KMS-11 (cell line): ENCODE measurements at regions not wholly inside any gene's neighbourhood (a gene's known extent, or its start where the extent isn't known, plus 50 kb on each side); places are given as distances from the start of the nearest gene placed in this dataset.

Source experiments
- H2AFZ ChIP-seq: fragments of 200-600 bp; sonication (generic); 2 replicates; pipeline ENCODE4 v1.6.1; 2016; ENCODE audit warnings: antibody characterized with exemption, mixed run types, low read depth
- H3K27ac ChIP-seq: fragments of 200-600 bp; sonication (generic); 2 replicates; pipeline ENCODE4 v1.6.1; 2016; ENCODE audit warnings: mild to moderate bottlenecking, mixed run types
- H3K27me3 ChIP-seq: fragments of 200-600 bp; sonication (generic); 2 replicates; pipeline ENCODE4 v1.6.1; 2017; ENCODE audit warnings: mild to moderate bottlenecking, low read depth, mixed run types, moderate library complexity; ENCODE audit not compliant: insufficient read depth
- H3K36me3 ChIP-seq: fragments of 200-600 bp; sonication (generic); 2 replicates; pipeline ENCODE4 v1.6.1; 2017; ENCODE audit warnings: mild to moderate bottlenecking, mixed run types; ENCODE audit not compliant: insufficient read depth
- H3K4me1 ChIP-seq: fragments of 200-600 bp; sonication (generic); 2 replicates; pipeline ENCODE4 v1.6.1; 2016; ENCODE audit warnings: mild to moderate bottlenecking, low read depth, mixed run types; ENCODE audit not compliant: poor library complexity, severe bottlenecking
- H3K4me2 ChIP-seq: fragments of 200-600 bp; sonication (generic); 2 replicates; pipeline ENCODE4 v1.7.0; 2016; ENCODE audit warnings: mild to moderate bottlenecking, mixed run types
- H3K4me3 ChIP-seq: fragments of 200-600 bp; sonication (generic); IDR thresholded peaks from 2 replicates; pipeline ENCODE4 v1.6.1; 2017; ENCODE audit warnings: low read depth, low read length, mixed read lengths; ENCODE audit not compliant: insufficient read depth
- H3K79me2 ChIP-seq: fragments of 200-600 bp; sonication (generic); 2 replicates; pipeline ENCODE4 v1.6.1; 2016; ENCODE audit warnings: low read depth, mixed run types; ENCODE audit not compliant: insufficient read depth
- H3K9ac ChIP-seq: fragments of 200-600 bp; sonication (generic); 2 replicates; pipeline ENCODE4 v1.6.1; 2016; ENCODE audit warnings: mild to moderate bottlenecking, mixed run types
- H4K20me1 ChIP-seq: fragments of 200-600 bp; sonication (generic); 2 replicates; pipeline ENCODE4 v1.6.1; 2016; ENCODE audit warnings: mild to moderate bottlenecking, mixed run types; ENCODE audit not compliant: insufficient read depth
- TF ChIP-seq, protein P1 (sequence below): fragments of 200-600 bp; sonication (generic); conservative IDR thresholded peaks from 2 replicates; pipeline ENCODE4 v1.6.1; 2017; ENCODE audit warnings: low read depth, mild to moderate bottlenecking, antibody characterized with exemption, low read length, moderate library complexity, mixed read lengths

DNA sequence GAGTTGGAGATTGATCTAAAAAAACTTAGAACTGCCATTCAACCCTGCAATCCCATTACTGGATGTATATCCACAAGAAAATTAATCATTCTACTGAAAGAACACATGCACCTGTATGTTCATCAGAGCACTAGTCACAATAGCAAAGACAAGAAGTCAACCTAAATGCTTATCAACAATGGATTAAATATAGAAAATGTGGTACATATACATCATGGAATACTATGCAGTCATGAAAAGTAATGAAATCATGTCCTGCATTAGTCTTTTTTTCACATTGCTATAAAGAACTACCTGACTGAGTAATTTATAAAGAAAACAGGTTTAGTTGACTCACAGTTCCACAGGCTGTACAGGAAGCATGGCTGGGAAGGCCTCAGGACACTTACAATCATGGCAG is 850.5 kb downstream of the TECRL start:
- Histone ChIP-seq H2AFZ (no peak overlapping the region), H3K4me2 (no peak overlapping the region), H4K20me1 (no peaks in the 10 kb centered on the region), H3K27me3 (no peaks in the 10 kb centered on the region), H3K9ac (no peak overlapping the region), H3K4me3 (no peak overlapping the region), H3K36me3 (no peaks in the 10 kb centered on the region), H3K79me2 (no peaks in the 10 kb centered on the region), H3K27ac (no peak overlapping the region), H3K4me1 (peaks cover 22% of the 10 kb centered on the region)
- TF ChIP-seq, protein P1, sequence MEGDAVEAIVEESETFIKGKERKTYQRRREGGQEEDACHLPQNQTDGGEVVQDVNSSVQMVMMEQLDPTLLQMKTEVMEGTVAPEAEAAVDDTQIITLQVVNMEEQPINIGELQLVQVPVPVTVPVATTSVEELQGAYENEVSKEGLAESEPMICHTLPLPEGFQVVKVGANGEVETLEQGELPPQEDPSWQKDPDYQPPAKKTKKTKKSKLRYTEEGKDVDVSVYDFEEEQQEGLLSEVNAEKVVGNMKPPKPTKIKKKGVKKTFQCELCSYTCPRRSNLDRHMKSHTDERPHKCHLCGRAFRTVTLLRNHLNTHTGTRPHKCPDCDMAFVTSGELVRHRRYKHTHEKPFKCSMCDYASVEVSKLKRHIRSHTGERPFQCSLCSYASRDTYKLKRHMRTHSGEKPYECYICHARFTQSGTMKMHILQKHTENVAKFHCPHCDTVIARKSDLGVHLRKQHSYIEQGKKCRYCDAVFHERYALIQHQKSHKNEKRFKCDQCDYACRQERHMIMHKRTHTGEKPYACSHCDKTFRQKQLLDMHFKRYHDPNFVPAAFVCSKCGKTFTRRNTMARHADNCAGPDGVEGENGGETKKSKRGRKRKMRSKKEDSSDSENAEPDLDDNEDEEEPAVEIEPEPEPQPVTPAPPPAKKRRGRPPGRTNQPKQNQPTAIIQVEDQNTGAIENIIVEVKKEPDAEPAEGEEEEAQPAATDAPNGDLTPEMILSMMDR: no peak

GRCh38 chr4:63556332-63556731 is 852.9 kb downstream of the TECRL start:
- H3K36me3 ChIP-seq: no peaks in the 10 kb centered on the region

GRCh38 chr4:63553123-63553522 is 856.1 kb downstream of the TECRL start:
- Histone ChIP-seq H3K4me2 (no peak overlapping the region), H4K20me1 (no peaks in the 10 kb centered on the region), H3K36me3 (no peaks in the 10 kb centered on the region), H3K4me1 (no peaks in the 10 kb centered on the region), H3K79me2 (no peaks in the 10 kb centered on the region), H3K27me3 (no peaks in the 10 kb centered on the region), H2AFZ (no peak overlapping the region), H3K27ac (no peak overlapping the region), H3K4me3 (no peak overlapping the region), H3K9ac (no peak overlapping the region)
- TF ChIP-seq, protein P1: no peak

More at GRCh38 chr4:63556332-63556731, 852.9 kb downstream of the TECRL start:
- Histone ChIP-seq H3K79me2 (no peaks in the 10 kb centered on the region), H3K27ac (no peak overlapping the region), H3K4me3 (no peak overlapping the region), H3K9ac (no peak overlapping the region), H3K27me3 (no peaks in the 10 kb centered on the region), H3K4me2 (no peak overlapping the region), H4K20me1 (no peaks in the 10 kb centered on the region), H3K4me1 (no peaks in the 10 kb centered on the region), H2AFZ (no peak overlapping the region)
- TF ChIP-seq, protein P1: no peak

GRCh38 chr4:63541828-63542227 is 867.4 kb downstream of the TECRL start:
- H2AFZ ChIP-seq: no peak overlapping the region
- no peaks in the 10 kb centered on the region for H3K79me2 ChIP-seq
- no peaks in the 10 kb centered on the region for H3K4me1 ChIP-seq
- no peak overlapping the region for H3K27ac ChIP-seq
- no peaks in the 10 kb centered on the region for H3K36me3 ChIP-seq
- no peak overlapping the region for H3K4me3 ChIP-seq
- TF ChIP-seq, protein P1: no peak
- no peak overlapping the region for H3K4me2 ChIP-seq
- no peak overlapping the region for H3K9ac ChIP-seq
- no peaks in the 10 kb centered on the region for H3K27me3 ChIP-seq
- no peaks in the 10 kb centered on the region for H4K20me1 ChIP-seq
